ENCODE measurements at regions not wholly inside any gene's neighbourhood (a gene's known extent, or its start where the extent isn't known, plus 50 kb on each side); places are given as distances from the start of the nearest gene placed in this dataset.

GRCh38 chr6:114619621-114620200, 276.9 kb upstream of the HS3ST5 start:
- ChIA-PET CTCF (interaction anchor here (1.1 kb wide), 1 partner anchor 11 kb away, joined by 3 read pairs; no protein-coding TSS in a partner anchor), POLR2A (no interaction called here)

- POLR2A ChIA-PET = no interaction called here
- CTCF ChIA-PET = no interaction called here
Measured at GRCh38 chr6:114611696-114612095, 268.9 kb upstream of the HS3ST5 start.

GRCh38 chr6:114608091-114608490, 265.3 kb upstream of the HS3ST5 start:
- CTCF ChIA-PET = interaction anchor here (1.1 kb wide), 1 partner anchor 12 kb away, joined by 3 read pairs; no protein-coding TSS in a partner anchor

GRCh38 chr6:114605656-114606055, 262.8 kb upstream of the HS3ST5 start:
- CTCF ChIA-PET = no interaction called here
- POLR2A ChIA-PET = no interaction called here

More at GRCh38 chr6:114608091-114608490, 265.3 kb upstream of the HS3ST5 start:
- POLR2A ChIA-PET = no interaction called here

GRCh38 chr6:114600381-114600780, 257.6 kb upstream of the HS3ST5 start:
- POLR2A ChIA-PET = no interaction called here
- CTCF ChIA-PET = no interaction called here

GRCh38 chr6:114595591-114595990, 252.8 kb upstream of the HS3ST5 start:
- ChIA-PET POLR2A (no interaction called here), CTCF (no interaction called here)

- POLR2A ChIA-PET = no interaction called here
- CTCF ChIA-PET = no interaction called here
Measured at GRCh38 chr6:114595186-114595585, 252.4 kb upstream of the HS3ST5 start.

- CTCF ChIA-PET = no interaction called here
- POLR2A ChIA-PET = no interaction called here
Measured at GRCh38 chr6:114592506-114592905, 249.7 kb upstream of the HS3ST5 start.

- ChIA-PET CTCF (no interaction called here), POLR2A (no interaction called here)
Measured at GRCh38 chr6:114588726-114589125, 245.9 kb upstream of the HS3ST5 start.

GRCh38 chr6:114586298-114586697, 243.5 kb upstream of the HS3ST5 start:
- POLR2A ChIA-PET = no interaction called here
- CTCF ChIA-PET = no interaction called here

- POLR2A ChIA-PET = no interaction called here
Measured at GRCh38 chr6:114581293-114581692, 238.5 kb upstream of the HS3ST5 start.

GRCh38 chr6:114580882-114581281, 238.1 kb upstream of the HS3ST5 start:
- CTCF ChIA-PET = no interaction called here
- POLR2A ChIA-PET = no interaction called here

More at GRCh38 chr6:114581293-114581692, 238.5 kb upstream of the HS3ST5 start:
- CTCF ChIA-PET = no interaction called here

- ChIA-PET POLR2A (no interaction called here), CTCF (no interaction called here)
Measured at GRCh38 chr6:114579486-114579885, 236.7 kb upstream of the HS3ST5 start.

GRCh38 chr6:114577109-114577508, 234.3 kb upstream of the HS3ST5 start:
- CTCF ChIA-PET = no interaction called here
- POLR2A ChIA-PET = no interaction called here

GRCh38 chr6:114576330-114576729, 233.5 kb upstream of the HS3ST5 start:
- POLR2A ChIA-PET = no interaction called here
- CTCF ChIA-PET = no interaction called here

- CTCF ChIA-PET = no interaction called here
- POLR2A ChIA-PET = no interaction called here
Measured at GRCh38 chr6:114569669-114570068, 226.8 kb upstream of the HS3ST5 start.

GRCh38 chr6:114564302-114564933, 221.6 kb upstream of the HS3ST5 start:
- CTCF ChIA-PET = no interaction called here
- POLR2A ChIA-PET = no interaction called here

GRCh38 chr6:114559419-114559818, 216.6 kb upstream of the HS3ST5 start:
- ChIA-PET CTCF (no interaction called here), POLR2A (no interaction called here)

- ChIA-PET POLR2A (no interaction called here), CTCF (no interaction called here)
Measured at GRCh38 chr6:114558153-114558552, 215.3 kb upstream of the HS3ST5 start.

GRCh38 chr6:114556846-114557488, 214.1 kb upstream of the HS3ST5 start:
- ChIA-PET POLR2A (no interaction called here), CTCF (no interaction called here)

GRCh38 chr6:114550316-114550715, 207.5 kb upstream of the HS3ST5 start:
- POLR2A ChIA-PET = no interaction called here
- CTCF ChIA-PET = no interaction called here

GRCh38 chr6:114543696-114544095, 200.9 kb upstream of the HS3ST5 start:
- POLR2A ChIA-PET = no interaction called here

More at GRCh38 chr6:114543696-114544095, 200.9 kb upstream of the HS3ST5 start:
- CTCF ChIA-PET = no interaction called here
